ENCODE measurements at regions not wholly inside any gene's neighbourhood (a gene's known extent, or its start where the extent isn't known, plus 50 kb on each side); places are given as distances from the start of the nearest gene placed in this dataset.

GRCh38 chr20:58078741-58079522 lies 149.5 kb downstream of the ANKRD60 start:
- no peaks in the 10 kb centered on the region for H3K27me3 ChIP-seq
- DNase-seq = peak; percentile 50 to 71
- no peaks in the 10 kb centered on the region; the same call in 1 of the 2 replicates for H3K36me3 ChIP-seq
- H3K4me1 ChIP-seq = peaks cover 25% of the 10 kb centered on the region
- H3K4me3 ChIP-seq = no peak overlapping the region
- no peak overlapping the region for H3K27ac ChIP-seq
- H3K9me3 ChIP-seq (replicated peaks) = peaks cover 11% of the 10 kb centered on the region

DNA sequence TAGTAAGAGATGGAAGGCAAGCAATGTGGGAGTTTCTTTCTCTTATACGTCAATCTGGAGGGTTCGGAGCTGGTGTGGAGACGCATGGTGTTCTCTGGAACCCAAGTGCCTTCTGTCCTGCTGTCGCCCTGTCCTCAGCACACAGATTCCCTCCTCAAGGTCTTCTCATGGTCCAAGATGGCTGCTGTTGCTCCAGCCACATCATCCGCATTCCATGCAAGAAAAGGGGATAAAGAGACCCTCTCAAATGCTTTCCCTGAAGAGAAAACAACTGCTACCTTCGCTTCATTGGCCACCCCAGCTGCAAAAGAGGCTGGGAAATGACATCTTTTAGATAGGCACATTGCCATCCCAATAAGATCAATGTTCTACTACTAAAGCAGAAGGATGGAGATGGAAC lies 151.2 kb downstream of the ANKRD60 start:
- Histone ChIP-seq H3K36me3 (no peaks in the 10 kb centered on the region; the same call in 1 of the 2 replicates), H3K27me3 (no peaks in the 10 kb centered on the region), H3K9me3 (replicated peaks) (peaks cover 11% of the 10 kb centered on the region), H3K27ac (no peak overlapping the region), H3K4me1 (peaks cover 42% of the 10 kb centered on the region), H3K4me3 (no peak overlapping the region)
- peak in 1 of 2 experiments; percentile 1 for DNase-seq

GRCh38 chr20:58076405-58076804 lies 152.0 kb downstream of the ANKRD60 start:
- Histone ChIP-seq H3K27ac (no peak overlapping the region), H3K36me3 (no peaks in the 10 kb centered on the region; the same call in 1 of the 2 replicates), H3K4me1 (peaks cover 45% of the 10 kb centered on the region), H3K9me3 (replicated peaks) (peaks cover 11% of the 10 kb centered on the region), H3K4me3 (no peak overlapping the region), H3K27me3 (no peaks in the 10 kb centered on the region)
- peak in 1 of 2 experiments; percentile 11 for DNase-seq

DNA sequence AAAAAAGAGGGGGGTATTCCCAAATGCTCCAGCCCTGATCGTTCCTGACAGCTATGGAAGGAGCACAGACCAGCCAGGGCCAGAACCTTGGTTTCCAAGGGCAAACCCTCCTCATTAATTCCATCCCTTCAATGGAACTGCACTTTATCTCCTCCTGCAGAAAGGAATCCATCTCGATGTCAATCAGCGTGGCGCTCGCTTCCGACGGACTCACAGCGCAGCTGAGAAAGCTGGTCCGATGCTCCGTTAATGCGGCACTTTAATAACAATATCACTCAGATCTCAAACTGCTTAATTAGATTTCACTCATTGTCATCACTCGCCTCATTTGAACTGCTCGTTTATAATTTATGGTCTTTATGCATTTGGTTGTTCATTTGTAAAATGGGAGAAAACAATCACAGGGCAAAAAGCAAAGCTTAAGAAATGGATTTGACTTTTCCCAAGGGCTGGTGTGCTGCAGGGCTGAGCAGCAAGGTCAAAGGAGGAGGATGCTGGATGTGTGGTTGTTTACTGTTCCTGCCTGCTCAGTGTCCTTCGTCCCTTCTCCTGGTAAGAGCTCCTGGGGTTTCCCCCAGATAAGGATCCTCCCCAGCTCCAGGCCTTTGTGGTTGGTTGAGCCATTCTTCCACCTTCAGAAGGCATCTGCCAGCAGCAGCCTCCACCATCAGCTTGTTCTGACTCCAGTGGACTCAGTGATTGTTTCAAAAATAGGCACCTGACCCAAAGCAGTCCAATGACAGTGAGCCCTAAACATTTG lies 152.7 kb downstream of the ANKRD60 start:
- peak in 1 of 2 experiments; percentile 6 for DNase-seq
- Histone ChIP-seq H3K27me3 (no peaks in the 10 kb centered on the region), H3K4me1 (peaks cover 51% of the 10 kb centered on the region), H3K27ac (no peak overlapping the region), H3K36me3 (no peaks in the 10 kb centered on the region; the same call in 1 of the 2 replicates), H3K4me3 (no peak overlapping the region), H3K9me3 (replicated peaks) (peaks cover 11% of the 10 kb centered on the region)

GRCh38 chr20:58073945-58074856 lies 154.3 kb downstream of the ANKRD60 start:
- Histone ChIP-seq H3K9me3 (replicated peaks) (peaks cover 11% of the 10 kb centered on the region), H3K36me3 (no peaks in the 10 kb centered on the region), H3K4me3 (no peak overlapping the region), H3K27me3 (no peaks in the 10 kb centered on the region), H3K27ac (no peak overlapping the region), H3K4me1 (peaks cover 52% of the 10 kb centered on the region)
- no peak for DNase-seq

GRCh38 chr20:58072695-58073671 lies 155.5 kb downstream of the ANKRD60 start:
- no peaks in the 10 kb centered on the region for H3K27me3 ChIP-seq
- H3K36me3 ChIP-seq = no peaks in the 10 kb centered on the region
- H3K4me3 ChIP-seq = no peak overlapping the region
- peaks cover 48% of the 10 kb centered on the region for H3K4me1 ChIP-seq
- H3K9me3 ChIP-seq (replicated peaks) = peaks cover 11% of the 10 kb centered on the region
- peak in 1 of 2 experiments; percentile 52 for DNase-seq
- peak overlapping the region; percentile 90 for H3K27ac ChIP-seq

DNA sequence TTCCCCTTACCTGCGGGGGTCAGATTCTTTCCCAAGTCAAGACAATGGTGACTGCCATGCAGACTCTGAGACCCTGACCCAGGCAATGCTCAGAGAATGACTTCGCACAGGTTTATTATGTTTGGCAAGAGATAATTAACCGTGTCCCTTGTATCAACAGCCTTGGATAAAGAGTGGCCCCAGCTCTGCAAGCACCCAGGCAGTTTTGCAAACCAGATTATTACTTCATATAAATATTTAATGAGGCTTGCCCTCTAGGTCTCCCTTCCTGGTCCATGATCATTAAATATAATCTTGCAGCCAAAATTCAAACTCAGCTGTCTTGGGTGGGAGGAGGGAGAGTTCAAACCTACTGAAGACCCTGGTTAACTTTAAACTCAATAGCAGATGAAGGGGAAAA lies 156.5 kb downstream of the ANKRD60 start:
- Histone ChIP-seq H3K4me3 (peak overlapping the region; percentile 27), H3K9me3 (replicated peaks) (peaks cover 2% of the 10 kb centered on the region), H3K4me1 (peaks cover 48% of the 10 kb centered on the region), H3K36me3 (no peaks in the 10 kb centered on the region), H3K27me3 (no peaks in the 10 kb centered on the region), H3K27ac (peak overlapping the region; percentile 90)
- DNase-seq = peak; percentile 87 to 96

DNA sequence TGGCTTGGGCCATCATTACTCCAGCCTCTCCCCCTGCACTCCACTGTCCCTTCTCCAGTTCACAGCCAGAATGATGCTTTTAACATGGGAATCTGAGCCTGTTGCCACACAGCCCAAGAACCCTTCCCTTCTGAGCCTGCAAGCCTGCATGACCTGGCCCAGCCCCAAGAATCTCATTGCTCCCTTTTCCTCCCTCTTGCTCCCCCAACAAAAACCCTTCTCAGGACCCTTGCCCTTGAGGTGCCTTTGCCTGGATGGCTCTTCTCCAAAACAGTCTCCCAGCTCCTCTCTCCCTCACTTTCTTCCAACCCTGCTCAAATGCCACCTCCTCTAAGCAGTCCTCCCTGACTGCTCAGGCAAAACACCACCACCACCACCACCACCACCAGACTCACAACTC lies 157.2 kb downstream of the ANKRD60 start:
- Histone ChIP-seq H3K4me3 (peak overlapping the region; percentile 27), H3K9me3 (replicated peaks) (no peaks in the 10 kb centered on the region), H3K36me3 (no peaks in the 10 kb centered on the region), H3K27me3 (no peaks in the 10 kb centered on the region), H3K4me1 (peaks cover 44% of the 10 kb centered on the region), H3K27ac (peak overlapping the region; percentile 90)
- DNase-seq = peak; percentile 43 to 71

DNA sequence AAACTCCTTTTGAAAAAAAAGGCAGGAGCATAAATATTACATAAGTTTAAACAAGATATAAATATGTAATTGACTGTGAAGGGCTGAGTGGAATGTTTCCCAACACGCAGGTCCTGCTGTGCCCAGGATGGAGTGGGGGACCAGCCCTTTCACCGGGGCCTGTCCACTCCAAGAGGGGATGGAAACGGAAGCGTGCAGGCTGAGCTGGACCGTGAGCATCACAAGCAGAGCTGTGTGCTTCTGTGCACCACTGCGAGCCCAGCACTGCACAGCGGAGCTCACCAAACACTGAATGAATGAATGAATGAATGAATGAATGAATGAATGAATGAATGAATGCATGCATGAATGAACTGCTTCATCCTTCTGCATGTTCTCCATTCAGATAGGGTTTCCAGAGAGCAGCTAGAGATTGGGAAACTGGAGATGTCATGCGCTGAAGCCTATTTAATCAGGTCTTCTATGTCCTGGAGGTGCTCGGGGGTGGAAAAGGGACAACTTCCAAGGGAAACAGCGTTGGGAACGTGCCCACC lies 157.7 kb downstream of the ANKRD60 start:
- Histone ChIP-seq H3K4me3 (no peak overlapping the region), H3K27ac (peak overlapping the region; percentile 90; the same call in 1 of the 2 replicates), H3K27me3 (no peaks in the 10 kb centered on the region), H3K9me3 (replicated peaks) (no peaks in the 10 kb centered on the region), H3K36me3 (no peaks in the 10 kb centered on the region), H3K4me1 (peaks cover 39% of the 10 kb centered on the region)
- DNase-seq = no peak

GRCh38 chr20:58069796-58070663 lies 158.4 kb downstream of the ANKRD60 start:
- Histone ChIP-seq H3K9me3 (replicated peaks) (no peaks in the 10 kb centered on the region), H3K4me3 (no peak overlapping the region)

DNA sequence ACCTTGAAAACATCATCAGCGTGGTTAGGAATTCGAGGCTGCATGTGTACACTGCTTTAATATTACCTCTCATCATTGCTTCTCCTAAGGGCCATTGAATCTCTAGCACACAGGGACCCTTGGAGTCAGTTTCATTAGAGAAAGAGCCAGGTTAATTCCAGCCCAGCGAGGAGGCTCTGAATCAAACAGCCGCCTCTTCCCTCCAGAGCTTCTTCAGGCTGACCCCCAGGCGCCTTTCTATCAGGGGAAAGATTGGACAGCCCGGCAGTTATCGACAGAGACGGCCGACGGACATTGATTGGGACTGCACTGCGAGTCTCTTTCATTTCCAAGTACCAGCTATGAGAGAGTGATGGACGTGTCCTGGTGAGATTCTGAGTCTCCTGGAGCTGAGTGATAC lies 159.2 kb downstream of the ANKRD60 start:
- Histone ChIP-seq H3K27ac (no peak overlapping the region), H3K27me3 (no peaks in the 10 kb centered on the region), H3K4me1 (peaks cover 36% of the 10 kb centered on the region), H3K4me3 (no peak overlapping the region), H3K9me3 (replicated peaks) (no peaks in the 10 kb centered on the region), H3K36me3 (no peaks in the 10 kb centered on the region)
- DNase-seq = no peak

More at GRCh38 chr20:58069796-58070663, 158.4 kb downstream of the ANKRD60 start:
- no peaks in the 10 kb centered on the region for H3K27me3 ChIP-seq
- no peak overlapping the region for H3K27ac ChIP-seq
- no peaks in the 10 kb centered on the region for H3K36me3 ChIP-seq
- peaks cover 38% of the 10 kb centered on the region for H3K4me1 ChIP-seq
- DNase-seq = no peak

DNA sequence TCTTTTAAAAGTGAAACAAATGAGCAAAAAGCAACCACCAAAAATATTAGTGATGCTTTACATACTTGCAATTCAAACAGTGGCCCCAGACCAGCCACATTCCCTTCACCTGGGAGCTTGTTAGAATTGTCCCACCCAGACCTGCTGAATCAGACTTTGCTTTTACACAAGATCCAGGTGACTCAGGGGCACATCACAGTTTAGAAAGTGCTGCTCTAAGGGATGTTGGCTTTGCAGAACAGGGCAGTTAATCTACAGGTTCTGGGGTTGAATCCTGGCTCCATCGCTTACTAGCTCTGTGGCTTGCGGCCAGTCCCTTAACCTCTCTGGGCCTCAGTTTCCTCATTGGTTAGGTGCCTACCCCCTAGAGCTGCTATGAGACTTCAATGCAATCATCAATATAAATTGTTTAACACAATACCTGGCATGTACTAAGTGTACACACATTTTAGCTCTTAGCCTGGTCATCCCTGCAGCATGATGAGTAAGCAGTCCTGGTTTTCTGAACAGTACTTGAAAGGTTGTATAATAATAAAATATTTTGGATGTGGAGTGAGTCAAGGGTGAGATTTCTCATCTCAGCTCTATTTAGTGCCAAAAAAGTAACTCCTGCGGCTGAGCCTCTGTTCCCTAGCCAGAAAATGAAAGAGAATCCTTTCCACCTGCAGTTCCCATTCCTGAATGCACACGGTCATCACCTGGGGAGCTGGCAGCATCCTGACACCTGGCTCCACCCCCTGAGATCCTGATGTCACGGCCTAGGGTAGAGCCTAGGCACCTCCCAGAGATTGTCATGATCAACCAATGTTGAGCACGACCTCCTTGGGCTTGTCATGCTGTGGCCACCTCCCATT lies 162.7 kb downstream of the ANKRD60 start:
- Histone ChIP-seq H3K4me1 (peaks cover 1% of the 10 kb centered on the region; the same call in 1 of the 2 replicates), H3K9me3 (replicated peaks) (peaks cover 16% of the 10 kb centered on the region; the same call in 1 of the 2 replicates), H3K27me3 (no peaks in the 10 kb centered on the region), H3K36me3 (no peaks in the 10 kb centered on the region), H3K4me3 (no peak overlapping the region), H3K27ac (no peak overlapping the region)
- no peak for DNase-seq
